Upper lobe of right lung (tissue), 1 donor: ENCODE measurements at regions not wholly inside any gene's neighbourhood (a gene's known extent, or its start where the extent isn't known, plus 50 kb on each side); places are given as distances from the start of the nearest gene placed in this dataset.
"Not testable (repeated sequence)": the region's sequence is repeated elsewhere in the genome, so short reads cannot be mapped to it uniquely, and the experiment has no call there.

Experiments
- ATAC-seq: fragments of 200-7000 bp; cut with Tn5 transposase; one replicate; pipeline ENCODE4 v1.9.1; 2020; ENCODE audit warnings: mild to moderate bottlenecking, moderate library complexity
- DNase-seq: peaks from one replicate; pipeline ENCODE4 v3.0.0-alpha.2; 2020
- H3K27ac ChIP-seq: fragments of 200-600 bp; one replicate; pipeline ENCODE4 v1.8.0; 2022
- H3K27me3 ChIP-seq: fragments of 200-600 bp; one replicate; pipeline ENCODE4 v1.8.0; 2022; ENCODE audit warnings: mild to moderate bottlenecking
- H3K36me3 ChIP-seq: fragments of 200-600 bp; one replicate; pipeline ENCODE4 v1.8.0; 2022
- H3K4me1 ChIP-seq: fragments of 200-600 bp; one replicate; pipeline ENCODE4 v1.8.0; 2022
- H3K4me3 ChIP-seq: fragments of 200-600 bp; one replicate; pipeline ENCODE4 v1.8.0; 2022; ENCODE audit warnings: mild to moderate bottlenecking
- H3K9me3 ChIP-seq: fragments of 200-600 bp; one replicate; pipeline ENCODE4 v1.8.0; 2022
- CTCF ChIP-seq: fragments of 200-600 bp; IDR thresholded peaks from one replicate; pipeline ENCODE4 v1.8.0; 2022; ENCODE audit warnings: antibody characterized with exemption
- intact Hi-C: fragments of 100-400 bp; cut with DNase I; formaldehyde crosslinking; loops from one replicate; pipeline ENCODE4 v1.11.0; 2022
- donor health status: DM: no; HTN: yes; CAD: no; lungs with severe emphysema.

GRCh38 chr21:27359141-27359540, 392.3 kb upstream of the ADAMTS5 start:
- no peaks in the 10 kb centered on the region for H3K36me3 ChIP-seq
- no peak overlapping the region for H3K4me3 ChIP-seq
- H3K4me1 ChIP-seq = no peaks in the 10 kb centered on the region
- no peak for ATAC-seq
- no peak overlapping the region for H3K27ac ChIP-seq
- DNase-seq = no peak
- no peaks in the 10 kb centered on the region for H3K9me3 ChIP-seq
- intact Hi-C loops = no loop called here
- H3K27me3 ChIP-seq = no peaks in the 10 kb centered on the region
- no peak for TF ChIP-seq CTCF

- no peak for TF ChIP-seq CTCF
- H3K27ac ChIP-seq = no peak overlapping the region
- intact Hi-C loops = no loop called here
Measured at GRCh38 chr21:27352885-27353284, 386.0 kb upstream of the ADAMTS5 start.

GRCh38 chr21:27346041-27346448, 379.2 kb upstream of the ADAMTS5 start:
- no peak for TF ChIP-seq CTCF
- Histone ChIP-seq H3K4me1 (no peaks in the 10 kb centered on the region), H3K27me3 (no peaks in the 10 kb centered on the region), H3K36me3 (no peaks in the 10 kb centered on the region), H3K27ac (no peak overlapping the region), H3K4me3 (no peak overlapping the region), H3K9me3 (no peaks in the 10 kb centered on the region)
- DNase-seq (no peak), ATAC-seq (no peak)
- intact Hi-C loops = no loop called here

More at GRCh38 chr21:27352885-27353284, 386.0 kb upstream of the ADAMTS5 start:
- H3K4me3 ChIP-seq = no peak overlapping the region
- no peak for DNase-seq
- no peaks in the 10 kb centered on the region for H3K9me3 ChIP-seq
- H3K27me3 ChIP-seq = no peaks in the 10 kb centered on the region
- ATAC-seq = no peak
- no peaks in the 10 kb centered on the region for H3K36me3 ChIP-seq
- no peaks in the 10 kb centered on the region for H3K4me1 ChIP-seq

- Histone ChIP-seq H3K27ac (no peak overlapping the region), H3K9me3 (no peaks in the 10 kb centered on the region), H3K27me3 (no peaks in the 10 kb centered on the region), H3K4me3 (no peak overlapping the region), H3K36me3 (no peaks in the 10 kb centered on the region), H3K4me1 (no peaks in the 10 kb centered on the region)
- no peak for DNase-seq
- no peak for TF ChIP-seq CTCF
- intact Hi-C loops = no loop called here
- no peak for ATAC-seq
Measured at GRCh38 chr21:27339902-27340301, 373.0 kb upstream of the ADAMTS5 start.

GRCh38 chr21:27338007-27338406, 371.1 kb upstream of the ADAMTS5 start:
- DNase-seq, H3K4me3 ChIP-seq, H3K36me3 ChIP-seq, H3K4me1 ChIP-seq, H3K27ac ChIP-seq, H3K9me3 ChIP-seq, intact Hi-C loops, ATAC-seq, H3K27me3 ChIP-seq: not testable (repeated sequence)

GRCh38 chr21:27333096-27333495, 366.2 kb upstream of the ADAMTS5 start:
- Histone ChIP-seq H3K9me3 (no peaks in the 10 kb centered on the region), H3K36me3 (no peaks in the 10 kb centered on the region), H3K4me1 (no peaks in the 10 kb centered on the region), H3K27ac (no peak overlapping the region), H3K27me3 (no peaks in the 10 kb centered on the region), H3K4me3 (no peak overlapping the region)
- intact Hi-C loops = no loop called here
- TF ChIP-seq CTCF = no peak
- ATAC-seq (no peak), DNase-seq (no peak)
